ENCODE measurements at regions not wholly inside any gene's neighbourhood (a gene's known extent, or its start where the extent isn't known, plus 50 kb on each side); places are given as distances from the start of the nearest gene placed in this dataset.

- TF ChIP-seq ZSCAN31 (CRISPR knock-in tag; IDR thresholded peaks at IDR 0.05; ENCODE audit: low read depth), result no peak
- TF ChIP-seq GABPB1 (CRISPR knock-in tag; IDR thresholded peaks at IDR 0.05), result peak; percentile 66
- TF ChIP-seq PHB2 (IDR thresholded peaks at IDR 0.05; ENCODE audit: partially characterized antibody), result no peak
- no peak for TF ChIP-seq ZUFSP (CRISPR knock-in tag; IDR thresholded peaks at IDR 0.05; ENCODE audit: borderline replicate concordance)
- TF ChIP-seq FOXM1 (CRISPR knock-in tag; IDR thresholded peaks at IDR 0.05), result no peak
- TF ChIP-seq RXRB (CRISPR knock-in tag; IDR thresholded peaks at IDR 0.05; ENCODE audit: borderline replicate concordance), result no peak
- no peak for TF ChIP-seq ZNF207 (IDR thresholded peaks at IDR 0.05; ENCODE audit: borderline replicate concordance)
- no peak for TF ChIP-seq ZXDC (CRISPR knock-in tag; IDR thresholded peaks at IDR 0.05)
- peak; percentile 18; the same call in 1 of the 2 replicates for TF ChIP-seq BCL6 (CRISPR knock-in tag; IDR thresholded peaks at IDR 0.05)
- TF ChIP-seq ATF1 (CRISPR knock-in tag; IDR thresholded peaks at IDR 0.05), result no peak
- no peak for TF ChIP-seq MXD1 (CRISPR knock-in tag; IDR thresholded peaks at IDR 0.05)
- no peak for TF ChIP-seq FOXO1 (CRISPR knock-in tag; IDR thresholded peaks at IDR 0.05)
- no peak for TF ChIP-seq TEAD3 (CRISPR knock-in tag; optimal IDR thresholded peaks at IDR 0.05; ENCODE audit: borderline replicate concordance)
- TF ChIP-seq POGK (CRISPR knock-in tag; conservative IDR thresholded peaks at IDR 0.05), result 0 out of 2 replicates have a peak, but pooled peaks have one; percentile 38
- no peak for TF ChIP-seq SALL2 (CRISPR knock-in tag; IDR thresholded peaks at IDR 0.05)
- no peak for TF ChIP-seq GTF3A (CRISPR knock-in tag; conservative IDR thresholded peaks at IDR 0.05)
- TF ChIP-seq ZNF616 (CRISPR knock-in tag; IDR thresholded peaks at IDR 0.05; ENCODE audit: low read depth), result no peak
- TF ChIP-seq ZNF34 (CRISPR knock-in tag; IDR thresholded peaks at IDR 0.05; ENCODE audit: borderline replicate concordance), result no peak
- no peak for TF ChIP-seq ATF3 (CRISPR knock-in tag; IDR thresholded peaks at IDR 0.05)
- TF ChIP-seq ZNF260 (CRISPR knock-in tag; IDR thresholded peaks at IDR 0.05; ENCODE audit: borderline replicate concordance, low read depth), result no peak
- TF ChIP-seq ZBTB49 (CRISPR knock-in tag; IDR thresholded peaks at IDR 0.05; ENCODE audit: borderline replicate concordance), result no peak
These were observed 56.4 kb upstream of the ARRDC4 start (continued) for GRCh38 chr15:97903971-97904572.

Data from HepG2 (cell line).